Endothelial cell (in vitro differentiated cells): ENCODE measurements at regions not wholly inside any gene's neighbourhood (a gene's known extent, or its start where the extent isn't known, plus 50 kb on each side); places are given as distances from the start of the nearest gene placed in this dataset.

Experiments
- DNase-seq: peaks from one replicate; pipeline ENCODE4 v3.0.0; 2021; ENCODE audit warnings: low spot score
- H3K27ac Mint-ChIP-seq: one replicate; pipeline ENCODE4 v1.8.0; 2021; ENCODE audit warnings: mixed read lengths, inconsistent platforms; ENCODE audit not compliant: unreplicated experiment
- H3K27me3 Mint-ChIP-seq: one replicate; pipeline ENCODE4 v1.8.0; 2021; ENCODE audit warnings: mild to moderate bottlenecking, moderate library complexity, mixed read lengths, inconsistent platforms; ENCODE audit not compliant: unreplicated experiment
- H3K36me3 Mint-ChIP-seq: one replicate; pipeline ENCODE4 v1.8.0; 2021; ENCODE audit warnings: mild to moderate bottlenecking, low read depth, mixed read lengths, inconsistent platforms; ENCODE audit not compliant: unreplicated experiment
- H3K4me1 Mint-ChIP-seq: one replicate; pipeline ENCODE4 v1.8.0; 2021; ENCODE audit warnings: mild to moderate bottlenecking, mixed read lengths, inconsistent platforms; ENCODE audit not compliant: unreplicated experiment
- H3K4me3 Mint-ChIP-seq: one replicate; pipeline ENCODE4 v1.8.0; 2021; ENCODE audit warnings: mild to moderate bottlenecking, mixed read lengths, inconsistent platforms; ENCODE audit not compliant: unreplicated experiment
- H3K9me3 Mint-ChIP-seq: one replicate; pipeline ENCODE4 v1.8.0; 2021; ENCODE audit warnings: mixed read lengths, inconsistent platforms; ENCODE audit not compliant: unreplicated experiment
- CTCF ChIP-seq: fragments of 200-600 bp; sonication (generic); IDR thresholded peaks from one replicate; pipeline ENCODE4 v1.5.0; 2021; ENCODE audit warnings: antibody characterized with exemption; ENCODE audit not compliant: unreplicated experiment

- H3K9me3 Mint-ChIP-seq, result no peaks in the 10 kb centered on the region
- no peaks in the 10 kb centered on the region for H3K36me3 Mint-ChIP-seq
- H3K27me3 Mint-ChIP-seq, result peaks cover 3% of the 10 kb centered on the region
- no peak overlapping the region for H3K27ac Mint-ChIP-seq
- DNase-seq, result no peak
- H3K4me1 Mint-ChIP-seq, result no peaks in the 10 kb centered on the region
- H3K4me3 Mint-ChIP-seq, result no peak overlapping the region
- no peak for TF ChIP-seq CTCF
Measured at GRCh38 chr6:168181316-168181715, 102.3 kb upstream of the FRMD1 start.

GRCh38 chr6:168180548-168181011 is 101.6 kb upstream of the FRMD1 start:
- Mint-ChIP-seq H3K27ac (no peak overlapping the region), H3K36me3 (no peaks in the 10 kb centered on the region), H3K27me3 (peaks cover 3% of the 10 kb centered on the region), H3K4me1 (no peaks in the 10 kb centered on the region), H3K4me3 (no peak overlapping the region), H3K9me3 (no peaks in the 10 kb centered on the region)
- DNase-seq, result no peak
- no peak for TF ChIP-seq CTCF

- H3K4me1 Mint-ChIP-seq, result no peaks in the 10 kb centered on the region
- H3K4me3 Mint-ChIP-seq, result no peak overlapping the region
- no peak overlapping the region for H3K27ac Mint-ChIP-seq
- peaks cover 3% of the 10 kb centered on the region for H3K27me3 Mint-ChIP-seq
- H3K9me3 Mint-ChIP-seq, result no peaks in the 10 kb centered on the region
- no peak for DNase-seq
- no peaks in the 10 kb centered on the region for H3K36me3 Mint-ChIP-seq
- TF ChIP-seq CTCF, result no peak
Measured at GRCh38 chr6:168179702-168180382, 100.8 kb upstream of the FRMD1 start.

- no peak overlapping the region for H3K4me3 Mint-ChIP-seq
- no peaks in the 10 kb centered on the region for H3K36me3 Mint-ChIP-seq
- TF ChIP-seq CTCF, result no peak
- peaks cover 3% of the 10 kb centered on the region for H3K27me3 Mint-ChIP-seq
- no peak overlapping the region for H3K27ac Mint-ChIP-seq
- DNase-seq, result no peak
- H3K9me3 Mint-ChIP-seq, result no peaks in the 10 kb centered on the region
- no peaks in the 10 kb centered on the region for H3K4me1 Mint-ChIP-seq
Measured at GRCh38 chr6:168179133-168179532, 100.1 kb upstream of the FRMD1 start.

- H3K27me3 Mint-ChIP-seq, result peaks cover 3% of the 10 kb centered on the region
- no peaks in the 10 kb centered on the region for H3K9me3 Mint-ChIP-seq
- H3K36me3 Mint-ChIP-seq, result no peaks in the 10 kb centered on the region
- DNase-seq, result no peak
- no peak for TF ChIP-seq CTCF
- no peak overlapping the region for H3K27ac Mint-ChIP-seq
- no peak overlapping the region for H3K4me3 Mint-ChIP-seq
- no peaks in the 10 kb centered on the region for H3K4me1 Mint-ChIP-seq
Measured at GRCh38 chr6:168177103-168177891, 98.3 kb upstream of the FRMD1 start.
